ENCODE measurements at regions not wholly inside any gene's neighbourhood (a gene's known extent, or its start where the extent isn't known, plus 50 kb on each side); places are given as distances from the start of the nearest gene placed in this dataset.

DNA sequence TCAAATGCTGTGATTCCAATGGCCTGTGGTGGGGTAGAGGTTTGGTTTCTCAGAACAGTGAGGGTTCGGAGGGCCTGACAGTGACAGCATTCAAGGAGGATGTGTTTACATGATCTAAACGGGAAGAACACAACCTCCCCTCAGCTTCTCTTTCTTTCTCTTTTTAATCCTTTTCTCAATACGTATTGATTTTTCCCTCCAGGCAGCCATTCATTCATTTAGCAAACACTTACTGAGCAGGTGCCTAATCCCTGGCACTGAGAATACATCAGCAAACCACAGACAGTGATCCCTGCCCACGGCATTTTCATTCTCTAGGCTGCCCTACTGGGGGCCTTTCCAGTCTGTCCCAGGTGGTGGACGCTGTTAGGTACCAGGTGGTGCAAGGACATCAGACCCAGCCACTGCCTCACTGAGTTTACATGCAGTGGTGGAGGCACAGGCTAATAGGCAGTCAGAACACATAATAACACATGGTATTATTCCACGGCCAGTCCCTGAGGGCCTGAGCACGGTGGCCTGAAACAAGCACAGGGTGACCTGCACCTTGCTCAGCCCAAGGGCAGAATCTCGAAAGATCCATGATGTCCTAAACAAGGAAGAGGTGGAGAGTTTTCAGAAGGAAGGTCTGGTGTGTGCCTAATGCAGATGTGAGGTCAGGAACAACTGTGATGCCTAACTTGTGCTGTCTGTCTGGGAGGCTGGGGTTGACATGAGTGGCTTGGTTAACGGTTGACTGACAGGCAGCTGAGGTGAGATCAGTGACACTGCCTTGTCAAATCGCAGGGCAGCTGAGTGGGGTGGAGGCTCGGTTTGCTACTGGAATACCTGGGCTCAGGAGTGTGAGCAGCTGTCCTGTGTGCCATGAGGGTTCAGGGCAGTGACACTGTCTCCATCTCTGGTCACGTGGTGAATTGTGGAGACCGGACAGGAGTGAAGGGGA, 785.5 kb upstream of the HS6ST1 start:
- no peak for TF ChIP-seq EZH2 (IDR thresholded peaks at IDR 0.05; ENCODE audit: low read length, unreplicated experiment)
- TF ChIP-seq, protein P1, sequence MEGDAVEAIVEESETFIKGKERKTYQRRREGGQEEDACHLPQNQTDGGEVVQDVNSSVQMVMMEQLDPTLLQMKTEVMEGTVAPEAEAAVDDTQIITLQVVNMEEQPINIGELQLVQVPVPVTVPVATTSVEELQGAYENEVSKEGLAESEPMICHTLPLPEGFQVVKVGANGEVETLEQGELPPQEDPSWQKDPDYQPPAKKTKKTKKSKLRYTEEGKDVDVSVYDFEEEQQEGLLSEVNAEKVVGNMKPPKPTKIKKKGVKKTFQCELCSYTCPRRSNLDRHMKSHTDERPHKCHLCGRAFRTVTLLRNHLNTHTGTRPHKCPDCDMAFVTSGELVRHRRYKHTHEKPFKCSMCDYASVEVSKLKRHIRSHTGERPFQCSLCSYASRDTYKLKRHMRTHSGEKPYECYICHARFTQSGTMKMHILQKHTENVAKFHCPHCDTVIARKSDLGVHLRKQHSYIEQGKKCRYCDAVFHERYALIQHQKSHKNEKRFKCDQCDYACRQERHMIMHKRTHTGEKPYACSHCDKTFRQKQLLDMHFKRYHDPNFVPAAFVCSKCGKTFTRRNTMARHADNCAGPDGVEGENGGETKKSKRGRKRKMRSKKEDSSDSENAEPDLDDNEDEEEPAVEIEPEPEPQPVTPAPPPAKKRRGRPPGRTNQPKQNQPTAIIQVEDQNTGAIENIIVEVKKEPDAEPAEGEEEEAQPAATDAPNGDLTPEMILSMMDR (conservative IDR thresholded peaks at IDR 0.05; ENCODE audit: low read depth, low read length): no peak
- TF ChIP-seq EZH2phosphoT487 (IDR thresholded peaks at IDR 0.05; ENCODE audit: borderline replicate concordance, low read length): no peak
